IMR-90 (cell line): ENCODE measurements at regions not wholly inside any gene's neighbourhood (a gene's known extent, or its start where the extent isn't known, plus 50 kb on each side); places are given as distances from the start of the nearest gene placed in this dataset.

ENCODE experiments used
- ATAC-seq: fragments of 200-7000 bp; cut with Tn5 transposase; 2 replicates; pipeline ENCODE4 v1.9.1; 2020; ENCODE audit warnings: low read depth, mild to moderate bottlenecking, moderate library complexity
- BruUV-seq: library from RNA; stranded (reverse); fragments of 400-500 nt; replicated peaks from 2 replicates; lab custom pipeline; 2021; lab: Mats Ljungman, UMichigan
- CTCF ChIA-PET: fragments of 300-600 bp; formaldehyde crosslinking; extraction: SDS; loops from one replicate; lab custom pipeline; 2021; ENCODE audit warnings: antibody characterized with exemption; lab: Yijun Ruan, JAX
- POLR2A ChIA-PET: fragments of 300-600 bp; sonication (Branson Sonifier 250); formaldehyde crosslinking; loops from one replicate; lab custom pipeline; 2022; ENCODE audit warnings: antibody characterized with exemption; ENCODE audit not compliant: unreplicated experiment; lab: Charles Lee
- DNase-seq: peaks from one replicate; pipeline ENCODE4 v3.0.0; 2013
- H2AFZ ChIP-seq: replicated peaks from 2 replicates; pipeline ENCODE3; 2013; ENCODE audit warnings: low read length, mild to moderate bottlenecking; ENCODE audit not compliant: poor library complexity
- H2AK5ac ChIP-seq: 2 replicates; pipeline ENCODE4 v1.6.1; 2013; ENCODE audit warnings: low read depth, low read length, inconsistent platforms
- H2AK9ac ChIP-seq: replicated peaks from 2 replicates; pipeline ENCODE3; 2013; ENCODE audit warnings: mild to moderate bottlenecking, low read depth, low read length, moderate library complexity; ENCODE audit not compliant: poor library complexity
- H2BK120ac ChIP-seq: 2 replicates; pipeline ENCODE4 v1.6.1; 2013; ENCODE audit warnings: low read depth, low read length, inconsistent platforms
- H2BK15ac ChIP-seq: 3 replicates; pipeline ENCODE4 v1.6.1; 2013; ENCODE audit warnings: low read depth, low read length, inconsistent platforms
- H2BK20ac ChIP-seq: 2 replicates; pipeline ENCODE4 v1.6.1; 2013; ENCODE audit warnings: low read depth, mild to moderate bottlenecking, inconsistent platforms, low read length, moderate library complexity
- H2BK5ac ChIP-seq: 2 replicates; pipeline ENCODE4 v1.6.1; 2013; ENCODE audit warnings: mild to moderate bottlenecking, low read depth, low read length, inconsistent platforms; ENCODE audit not compliant: poor library complexity, severe bottlenecking
- H3K14ac ChIP-seq: replicated peaks from 2 replicates; pipeline ENCODE4 v1.6.1; 2013; ENCODE audit warnings: low read depth, low read length, inconsistent platforms
- H3K18ac ChIP-seq: 2 replicates; pipeline ENCODE4 v1.6.1; 2013; ENCODE audit warnings: low read depth, low read length, control low read depth
- H3K23ac ChIP-seq: 2 replicates; pipeline ENCODE4 v1.6.1; 2013; ENCODE audit warnings: low read depth, low read length, inconsistent platforms
- H3K27ac ChIP-seq: 2 replicates; pipeline ENCODE4 v1.5.1; 2013; ENCODE audit warnings: mild to moderate bottlenecking, control low read depth, low read length; ENCODE audit not compliant: insufficient read depth
- H3K27me3 ChIP-seq: 2 replicates; pipeline ENCODE4 v1.6.1; 2013; ENCODE audit warnings: low read length; ENCODE audit not compliant: control insufficient read depth, insufficient read depth
- H3K36me3 ChIP-seq: 2 replicates; pipeline ENCODE4 v1.6.1; 2013; ENCODE audit warnings: low read length, mixed read lengths; ENCODE audit not compliant: control insufficient read depth, insufficient read depth
- H3K4ac ChIP-seq: 2 replicates; pipeline ENCODE4 v1.6.1; 2013; ENCODE audit warnings: low read depth, low read length, inconsistent platforms
- H3K4me1 ChIP-seq: 2 replicates; pipeline ENCODE4 v1.6.1; 2013; ENCODE audit warnings: low read length, mixed read lengths; ENCODE audit not compliant: control insufficient read depth, insufficient read depth
- H3K4me2 ChIP-seq: 2 replicates; pipeline ENCODE4 v1.6.1; 2013; ENCODE audit warnings: low read depth, mild to moderate bottlenecking, control low read depth, low read length, moderate library complexity
- H3K4me3 ChIP-seq: 2 replicates; pipeline ENCODE4 v1.5.1; 2013; ENCODE audit warnings: low read depth, mild to moderate bottlenecking, control low read depth, low read length, moderate library complexity; ENCODE audit not compliant: insufficient read depth
- H3K56ac ChIP-seq: 2 replicates; pipeline ENCODE4 v1.6.1; 2013; ENCODE audit warnings: low read length, inconsistent platforms; ENCODE audit not compliant: insufficient read depth; ENCODE audit errors: extremely low read depth
- H3K79me1 ChIP-seq, 2 experiments: 2 replicates each; pipeline ENCODE4 v1.6.1; 2013; ENCODE audit warnings: low read length in 2 of 2, inconsistent platforms in 1 of 2, low read depth in 1 of 2
- H3K9ac ChIP-seq: 2 replicates; pipeline ENCODE4 v1.6.1; 2013; ENCODE audit warnings: low read depth, low read length, control low read depth
- H3K9me1 ChIP-seq: 2 replicates; pipeline ENCODE4 v1.6.1; 2013; ENCODE audit warnings: low read length, inconsistent platforms; ENCODE audit not compliant: insufficient read depth
- H3K9me3 ChIP-seq: 2 replicates; pipeline ENCODE4 v1.6.1; 2013; ENCODE audit warnings: low read length; ENCODE audit not compliant: control insufficient read depth, insufficient read depth
- H4K20me1 ChIP-seq: 2 replicates; pipeline ENCODE4 v1.6.1; 2013; ENCODE audit warnings: low read length, inconsistent platforms; ENCODE audit not compliant: insufficient read depth
- H4K5ac ChIP-seq: 2 replicates; pipeline ENCODE4 v1.6.1; 2013; ENCODE audit warnings: mild to moderate bottlenecking, low read depth, low read length, control low read depth
- H4K8ac ChIP-seq, 2 experiments: 2 replicates each; pipeline ENCODE4 v1.6.1; 2013; ENCODE audit warnings: low read depth in 2 of 2, low read length in 2 of 2, control low read depth in 1 of 2, inconsistent platforms in 1 of 2
- H4K91ac ChIP-seq: 2 replicates; pipeline ENCODE4 v1.6.1; 2013; ENCODE audit warnings: low read depth, low read length, inconsistent platforms; ENCODE audit not compliant: insufficient read depth
- BHLHE40 ChIP-seq: fragments of 150-350 bp; IDR thresholded peaks from 2 replicates; pipeline ENCODE4 v1.6.1; 2016; ENCODE audit warnings: mild to moderate bottlenecking, low read depth, low read length
- CEBPB ChIP-seq: IDR thresholded peaks from 2 replicates; pipeline ENCODE4 v1.6.1; 2012; ENCODE audit warnings: low read depth, low read length, improper control_type of control experiment
- CHD1 ChIP-seq: IDR thresholded peaks from 2 replicates; pipeline ENCODE4 v1.6.1; 2012; ENCODE audit warnings: low read depth, low read length, improper control_type of control experiment
- CTCF ChIP-seq: conservative IDR thresholded peaks from 2 replicates; pipeline ENCODE4 v1.5.1; 2012; ENCODE audit warnings: mild to moderate bottlenecking, low read depth, low read length, improper control_type of control experiment
- FOS ChIP-seq: fragments of 150-350 bp; IDR thresholded peaks from 2 replicates; pipeline ENCODE4 v1.6.1; 2016; ENCODE audit warnings: low read depth, low read length
- MAFK ChIP-seq: IDR thresholded peaks from 2 replicates; pipeline ENCODE4 v1.6.1; 2012; ENCODE audit warnings: low read depth, low read length, improper control_type of control experiment
- MAZ ChIP-seq: IDR thresholded peaks from 2 replicates; pipeline ENCODE4 v1.6.1; 2012; ENCODE audit warnings: low read depth, mild to moderate bottlenecking, low read length, improper control_type of control experiment, moderate library complexity, borderline replicate concordance
- MXI1 ChIP-seq: IDR thresholded peaks from 2 replicates; pipeline ENCODE4 v1.6.1; 2012; ENCODE audit warnings: low read depth, mild to moderate bottlenecking, low read length, moderate library complexity, borderline replicate concordance
- NFE2L2 ChIP-seq: fragments of 150-350 bp; IDR thresholded peaks from 2 replicates; pipeline ENCODE4 v1.6.1; 2016; ENCODE audit warnings: low read depth, mild to moderate bottlenecking, low read length
- POLR2A ChIP-seq: IDR thresholded peaks from 2 replicates; pipeline ENCODE4 v1.6.1; 2012; ENCODE audit warnings: mild to moderate bottlenecking, low read depth, low read length
- RAD21 ChIP-seq: IDR thresholded peaks from 2 replicates; pipeline ENCODE4 v1.6.1; 2012; ENCODE audit warnings: low read length, improper control_type of control experiment
- RCOR1 ChIP-seq: IDR thresholded peaks from 2 replicates; pipeline ENCODE4 v1.6.1; 2012; ENCODE audit warnings: mild to moderate bottlenecking, low read length, improper control_type of control experiment; ENCODE audit not compliant: insufficient replicate concordance
- RFX5 ChIP-seq: IDR thresholded peaks from 2 replicates; pipeline ENCODE4 v1.8.0; 2012; ENCODE audit warnings: low read depth, mild to moderate bottlenecking, low read length, moderate library complexity
- SMC3 ChIP-seq: fragments of 150-350 bp; IDR thresholded peaks from 2 replicates; pipeline ENCODE4 v1.6.1; 2016; ENCODE audit warnings: low read depth, mild to moderate bottlenecking, antibody characterized with exemption, low read length, moderate library complexity
- USF2 ChIP-seq: fragments of 150-350 bp; IDR thresholded peaks from 2 replicates; pipeline ENCODE4 v1.6.1; 2017; ENCODE audit warnings: mild to moderate bottlenecking, antibody characterized with exemption, low read length, low read depth
- WGBS, 2 experiments: methylation state at CpG; one replicate each; pipeline versions ENCODE4 v1.1.5 to v1.1.7; 2013; ENCODE audit warnings: missing lambda C conversion rate in 2 of 2; ENCODE audit not compliant: insufficient read length in 1 of 2; ENCODE audit errors: extremely low coverage in 2 of 2; 5-methylcytosine and 5-hydroxymethylcytosine counted together
- dilution Hi-C: fragments of 300-500 bp; cut with HindIII; formaldehyde crosslinking; loops from one replicate; pipeline ENCODE4 v1.14.3; 2018; ENCODE audit warnings: low sequenced_read_pairs; ENCODE audit not compliant: unreplicated experiment
- in situ Hi-C: fragments of 300-500 bp; cut with MboI; formaldehyde crosslinking; loops from 3 replicates; pipeline ENCODE4 v1.14.3; 2019; ENCODE audit warnings: low sequenced_read_pairs, inconsistent platforms, mixed read lengths
- intact Hi-C: fragments of 100-400 bp; cut with micrococcal nuclease; formaldehyde crosslinking; loops from 2 replicates; pipeline ENCODE4 v1.10.0; 2022
- TF ChIP-seq, protein P1 (sequence below): fragments of 150-350 bp; IDR thresholded peaks from 2 replicates; pipeline ENCODE4 v1.6.1; 2016; ENCODE audit warnings: low read depth, mild to moderate bottlenecking, low read length, moderate library complexity, borderline replicate concordance

GRCh38 chr3:82685761-82686160 is 924.3 kb upstream of the GBE1 start:
- dilution Hi-C loops = no loop called here
- Histone ChIP-seq H2BK15ac (no peak overlapping the region), H4K91ac (no peak overlapping the region), H2AK9ac (no peak overlapping the region), H3K27me3 (no peaks in the 10 kb centered on the region), H3K14ac (no peak overlapping the region), H2BK120ac (no peak overlapping the region), H3K56ac (no peak overlapping the region), H3K27ac (no peak overlapping the region), H3K4me3 (no peak overlapping the region), H3K18ac (no peak overlapping the region), H3K23ac (no peak overlapping the region), H2AK5ac (no peak overlapping the region), H3K9ac (no peak overlapping the region), H4K8ac (no peak overlapping the region), H2BK20ac (no peak overlapping the region), H4K5ac (no peak overlapping the region), H4K20me1 (no peaks in the 10 kb centered on the region), H3K4me1 (no peaks in the 10 kb centered on the region), H3K9me3 (no peaks in the 10 kb centered on the region), H3K4ac (no peak overlapping the region), H2AFZ (no peak overlapping the region), H3K9me1 (no peaks in the 10 kb centered on the region), H3K36me3 (no peaks in the 10 kb centered on the region), H2BK5ac (no peak overlapping the region), H3K4me2 (no peak overlapping the region), H3K79me1 (no peaks in the 10 kb centered on the region)
- TF ChIP-seq RCOR1 = no peak
- TF ChIP-seq FOS = no peak
- no peak for TF ChIP-seq RAD21
- no peak for TF ChIP-seq USF2
- TF ChIP-seq, protein P1, sequence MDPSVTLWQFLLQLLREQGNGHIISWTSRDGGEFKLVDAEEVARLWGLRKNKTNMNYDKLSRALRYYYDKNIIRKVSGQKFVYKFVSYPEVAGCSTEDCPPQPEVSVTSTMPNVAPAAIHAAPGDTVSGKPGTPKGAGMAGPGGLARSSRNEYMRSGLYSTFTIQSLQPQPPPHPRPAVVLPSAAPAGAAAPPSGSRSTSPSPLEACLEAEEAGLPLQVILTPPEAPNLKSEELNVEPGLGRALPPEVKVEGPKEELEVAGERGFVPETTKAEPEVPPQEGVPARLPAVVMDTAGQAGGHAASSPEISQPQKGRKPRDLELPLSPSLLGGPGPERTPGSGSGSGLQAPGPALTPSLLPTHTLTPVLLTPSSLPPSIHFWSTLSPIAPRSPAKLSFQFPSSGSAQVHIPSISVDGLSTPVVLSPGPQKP = no peak
- TF ChIP-seq RFX5 = no peak
- TF ChIP-seq SMC3 = no peak
- no peak for TF ChIP-seq MXI1
- no peak for TF ChIP-seq CTCF
- TF ChIP-seq MAZ = no peak
- TF ChIP-seq MAFK = no peak
- TF ChIP-seq BHLHE40 = no peak
- no peak for TF ChIP-seq CEBPB
- TF ChIP-seq POLR2A = no peak
- no peak for TF ChIP-seq NFE2L2
- TF ChIP-seq CHD1 = no peak
- ChIA-PET POLR2A (no interaction called here), CTCF (no interaction called here)
- in situ Hi-C loops = no loop called here
- WGBS, 2 experiments = no CpG with 5 or more reads among the region's 3 CpGs
- intact Hi-C loops = no loop called here
- no peak for DNase-seq
- ATAC-seq = no peak
- no TSS peak for BruUV-seq
